ENCODE measurements at regions not wholly inside any gene's neighbourhood (a gene's known extent, or its start where the extent isn't known, plus 50 kb on each side); places are given as distances from the start of the nearest gene placed in this dataset.

- no peaks in the 10 kb centered on the region for H3K27me3 Mint-ChIP-seq
- Histone ChIP-seq H3K4me1 (ENCODE audit: insufficient read depth, low read length) (no peaks in the 10 kb centered on the region), H3K27me3 (ENCODE audit: control insufficient read depth in 1 of 2, insufficient read depth in 2 of 2, low read length in 2 of 2) (no peaks in the 10 kb centered on the region), H3K9me3 (ENCODE audit: control insufficient read depth in 1 of 2, insufficient read depth in 1 of 2, low read length in 2 of 2) (no peaks in the 10 kb centered on the region), H3K27ac (ENCODE audit: low read depth in 1 of 2, low read length in 2 of 2) (no peak overlapping the region), H3K36me3 (ENCODE audit: insufficient read depth, low read length) (no peaks in the 10 kb centered on the region), H3K4me3 (ENCODE audit: low read length) (no peak overlapping the region)
- TF ChIP-seq, protein P1, sequence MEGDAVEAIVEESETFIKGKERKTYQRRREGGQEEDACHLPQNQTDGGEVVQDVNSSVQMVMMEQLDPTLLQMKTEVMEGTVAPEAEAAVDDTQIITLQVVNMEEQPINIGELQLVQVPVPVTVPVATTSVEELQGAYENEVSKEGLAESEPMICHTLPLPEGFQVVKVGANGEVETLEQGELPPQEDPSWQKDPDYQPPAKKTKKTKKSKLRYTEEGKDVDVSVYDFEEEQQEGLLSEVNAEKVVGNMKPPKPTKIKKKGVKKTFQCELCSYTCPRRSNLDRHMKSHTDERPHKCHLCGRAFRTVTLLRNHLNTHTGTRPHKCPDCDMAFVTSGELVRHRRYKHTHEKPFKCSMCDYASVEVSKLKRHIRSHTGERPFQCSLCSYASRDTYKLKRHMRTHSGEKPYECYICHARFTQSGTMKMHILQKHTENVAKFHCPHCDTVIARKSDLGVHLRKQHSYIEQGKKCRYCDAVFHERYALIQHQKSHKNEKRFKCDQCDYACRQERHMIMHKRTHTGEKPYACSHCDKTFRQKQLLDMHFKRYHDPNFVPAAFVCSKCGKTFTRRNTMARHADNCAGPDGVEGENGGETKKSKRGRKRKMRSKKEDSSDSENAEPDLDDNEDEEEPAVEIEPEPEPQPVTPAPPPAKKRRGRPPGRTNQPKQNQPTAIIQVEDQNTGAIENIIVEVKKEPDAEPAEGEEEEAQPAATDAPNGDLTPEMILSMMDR (IDR thresholded peaks at IDR 0.05): no peak
- intact Hi-C loops (cut with DNase I, micrococcal nuclease): no loop called here
- no peaks in the 10 kb centered on the region for H3K4me1 Mint-ChIP-seq (ENCODE audit: low read depth)
- H3K36me3 Mint-ChIP-seq (ENCODE audit: low read depth): no peaks in the 10 kb centered on the region
- no peak overlapping the region for H3K4me3 Mint-ChIP-seq
- DNase-seq (no peak), ATAC-seq (ENCODE audit: poor library complexity) (no peak)
- H3K9me3 Mint-ChIP-seq: peaks cover 7% of the 10 kb centered on the region
- ChIA-PET CTCF (no interaction called here), POLR2A (no interaction called here)
- no peak overlapping the region for H3K27ac Mint-ChIP-seq
These were observed 165.0 kb upstream of the GABRA2 start for GRCh38 chr4:46554760-46555465.

GRCh38 chr4:46550471-46550870, 160.5 kb upstream of the GABRA2 start:
- Histone ChIP-seq H3K36me3 (ENCODE audit: insufficient read depth, low read length) (no peaks in the 10 kb centered on the region), H3K4me3 (ENCODE audit: low read length) (no peak overlapping the region)
- no peak for DNase-seq

DNA sequence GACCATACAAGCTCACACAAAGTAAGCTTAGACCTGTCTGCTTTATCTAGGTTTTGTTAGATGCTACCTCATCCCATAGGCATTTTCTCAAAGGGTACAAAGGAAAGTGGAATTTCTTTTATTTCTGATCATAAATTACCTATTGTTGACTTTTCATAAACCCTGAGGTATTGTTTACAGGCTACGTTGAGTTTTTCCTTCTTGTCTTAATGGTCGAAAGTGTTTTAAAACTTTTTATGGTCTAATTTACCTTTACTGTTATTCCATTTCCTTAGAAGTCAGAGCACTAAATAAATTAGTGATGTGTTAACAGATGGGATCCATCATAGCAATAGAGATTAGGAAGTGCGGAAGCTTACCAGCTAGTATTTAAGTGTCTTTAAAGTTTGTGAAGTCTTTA, 159.2 kb upstream of the GABRA2 start:
- no peaks in the 10 kb centered on the region for H3K36me3 ChIP-seq (ENCODE audit: insufficient read depth, low read length)
- no peaks in the 10 kb centered on the region for H3K9me3 ChIP-seq (ENCODE audit: control insufficient read depth in 1 of 2, insufficient read depth in 1 of 2, low read length in 2 of 2)
- Mint-ChIP-seq H3K36me3 (ENCODE audit: low read depth) (no peaks in the 10 kb centered on the region), H3K27me3 (no peaks in the 10 kb centered on the region), H3K27ac (no peak overlapping the region), H3K4me3 (no peak overlapping the region), H3K9me3 (peaks cover 4% of the 10 kb centered on the region), H3K4me1 (ENCODE audit: low read depth) (no peaks in the 10 kb centered on the region)
- no peaks in the 10 kb centered on the region for H3K4me1 ChIP-seq (ENCODE audit: insufficient read depth, low read length)
- intact Hi-C loops (cut with DNase I, micrococcal nuclease): no loop called here
- DNase-seq: no peak
- no peak overlapping the region for H3K27ac ChIP-seq (ENCODE audit: low read depth in 1 of 2, low read length in 2 of 2)
- ChIA-PET POLR2A (no interaction called here), CTCF (interaction anchor here (1.2 kb wide), 1 partner anchor 9 kb away, joined by 3 read pairs; no protein-coding TSS in a partner anchor)
- TF ChIP-seq, protein P1 (IDR thresholded peaks at IDR 0.05): no peak
- no peak overlapping the region for H3K4me3 ChIP-seq (ENCODE audit: low read length)
- ATAC-seq (ENCODE audit: poor library complexity): no peak
- no peaks in the 10 kb centered on the region for H3K27me3 ChIP-seq (ENCODE audit: control insufficient read depth in 1 of 2, insufficient read depth in 2 of 2, low read length in 2 of 2)

More at GRCh38 chr4:46550471-46550870, 160.5 kb upstream of the GABRA2 start:
- no peaks in the 10 kb centered on the region for H3K4me1 ChIP-seq (ENCODE audit: insufficient read depth, low read length)
- H3K27me3 ChIP-seq (ENCODE audit: control insufficient read depth in 1 of 2, insufficient read depth in 2 of 2, low read length in 2 of 2): no peaks in the 10 kb centered on the region
- Mint-ChIP-seq H3K9me3 (peaks cover 7% of the 10 kb centered on the region), H3K27me3 (no peaks in the 10 kb centered on the region), H3K4me1 (ENCODE audit: low read depth) (no peaks in the 10 kb centered on the region), H3K36me3 (ENCODE audit: low read depth) (no peaks in the 10 kb centered on the region), H3K4me3 (no peak overlapping the region), H3K27ac (no peak overlapping the region)
- intact Hi-C loops (cut with DNase I, micrococcal nuclease): no loop called here
- H3K9me3 ChIP-seq (ENCODE audit: control insufficient read depth in 1 of 2, insufficient read depth in 1 of 2, low read length in 2 of 2): no peaks in the 10 kb centered on the region
- TF ChIP-seq, protein P1 (IDR thresholded peaks at IDR 0.05): no peak
- H3K27ac ChIP-seq (ENCODE audit: low read depth in 1 of 2, low read length in 2 of 2): no peak overlapping the region
- no peak for ATAC-seq (ENCODE audit: poor library complexity)
- CTCF ChIA-PET: no interaction called here
- POLR2A ChIA-PET: no interaction called here
